Activated naive CD4-positive, alpha-beta T cell (primary cell): ENCODE measurements at regions not wholly inside any gene's neighbourhood (a gene's known extent, or its start where the extent isn't known, plus 50 kb on each side); places are given as distances from the start of the nearest gene placed in this dataset.

Experiments
- DNase-seq, 4 experiments: peaks; one replicate each; lab custom pipeline; 2025; lab: John Stamatoyannopoulos, UW

GRCh38 chr18:22330508-22330907 is 87.2 kb downstream of the CTAGE1 start:
- DNase-seq, result no peak

GRCh38 chr18:22325396-22325795 is 92.3 kb downstream of the CTAGE1 start:
- no peak for DNase-seq

GRCh38 chr18:22324191-22325131 is 93.3 kb downstream of the CTAGE1 start:
- DNase-seq, result no peak

GRCh38 chr18:22322243-22322691 is 95.4 kb downstream of the CTAGE1 start:
- DNase-seq, result no peak

- no peak for DNase-seq
Observed at GRCh38 chr18:22320771-22321170, 96.9 kb downstream of the CTAGE1 start.

GRCh38 chr18:22320155-22320554 is 97.6 kb downstream of the CTAGE1 start:
- no peak for DNase-seq

GRCh38 chr18:22318745-22319407 is 98.8 kb downstream of the CTAGE1 start:
- no peak for DNase-seq

GRCh38 chr18:22314420-22314819 is 103.3 kb downstream of the CTAGE1 start:
- DNase-seq, result no peak

- no peak for DNase-seq
Observed at GRCh38 chr18:22314001-22314400, 103.7 kb downstream of the CTAGE1 start.

GRCh38 chr18:22311301-22311700 is 106.4 kb downstream of the CTAGE1 start:
- no peak for DNase-seq

GRCh38 chr18:22309191-22309590 is 108.5 kb downstream of the CTAGE1 start:
- no peak for DNase-seq

GRCh38 chr18:22307528-22307927 is 110.2 kb downstream of the CTAGE1 start:
- DNase-seq, result no peak

- DNase-seq, result no peak
Observed at GRCh38 chr18:22303927-22304326, 113.8 kb downstream of the CTAGE1 start.

GRCh38 chr18:22302144-22302543 is 115.6 kb downstream of the CTAGE1 start:
- no peak for DNase-seq

GRCh38 chr18:22300665-22301636 is 116.8 kb downstream of the CTAGE1 start:
- DNase-seq, result no peak

GRCh38 chr18:22297008-22297407 is 120.7 kb downstream of the CTAGE1 start:
- no peak for DNase-seq

GRCh38 chr18:22296304-22296703 is 121.4 kb downstream of the CTAGE1 start:
- DNase-seq, result no peak

- DNase-seq, result no peak
Observed at GRCh38 chr18:22293417-22293816, 124.0 kb downstream of the GATA6 start.

GRCh38 chr18:22290004-22290403 is 120.6 kb downstream of the GATA6 start:
- no peak for DNase-seq

- no peak for DNase-seq
Observed at GRCh38 chr18:22286585-22286984, 117.2 kb downstream of the GATA6 start.

- no peak for DNase-seq
Observed at GRCh38 chr18:22285361-22286140, 116.2 kb downstream of the GATA6 start.
